ENCODE measurements at regions not wholly inside any gene's neighbourhood (a gene's known extent, or its start where the extent isn't known, plus 50 kb on each side); places are given as distances from the start of the nearest gene placed in this dataset.
"Not testable (repeated sequence)": the region's sequence is repeated elsewhere in the genome, so short reads cannot be mapped to it uniquely, and the experiment has no call there.

DNA sequence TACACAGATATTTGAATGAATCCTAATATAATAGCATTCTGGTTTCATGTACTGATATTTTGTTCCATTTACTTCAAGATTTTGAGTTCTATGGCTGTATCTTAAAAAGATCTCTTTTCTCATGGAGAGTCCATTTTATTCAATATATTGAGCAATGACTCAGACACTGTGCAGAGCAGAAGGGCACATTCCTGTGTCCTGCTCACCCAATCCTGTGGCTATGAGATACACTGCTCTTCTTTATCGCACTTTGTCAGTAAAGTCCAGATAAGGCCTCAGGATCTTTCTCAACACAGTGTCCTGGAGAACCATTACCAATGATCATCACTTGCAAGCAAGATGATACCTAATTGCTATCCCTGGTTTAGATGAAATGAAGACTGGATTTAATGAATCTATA, 155.0 kb downstream of the CYSLTR2 start:
- DNase-seq, result no peak

DNA sequence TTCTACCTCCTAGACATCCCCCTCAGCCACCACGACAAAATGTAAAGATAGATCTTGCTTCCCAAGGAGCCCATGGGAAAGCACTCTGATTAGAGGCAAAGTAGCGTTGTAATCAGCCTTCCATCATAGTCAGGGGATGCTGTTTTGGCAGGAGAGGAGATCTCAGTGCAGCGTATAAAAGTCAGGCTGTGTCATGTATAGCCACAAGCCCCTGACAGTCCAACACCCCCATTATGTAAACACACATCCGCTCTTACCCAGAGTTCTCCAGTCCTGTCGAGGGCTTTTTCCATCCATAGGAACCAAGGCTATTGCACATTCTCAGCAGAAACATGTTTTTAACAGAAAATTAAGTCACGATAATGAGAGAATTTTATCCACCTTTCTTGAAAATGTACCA, 156.3 kb downstream of the CYSLTR2 start:
- no peak for DNase-seq

DNA sequence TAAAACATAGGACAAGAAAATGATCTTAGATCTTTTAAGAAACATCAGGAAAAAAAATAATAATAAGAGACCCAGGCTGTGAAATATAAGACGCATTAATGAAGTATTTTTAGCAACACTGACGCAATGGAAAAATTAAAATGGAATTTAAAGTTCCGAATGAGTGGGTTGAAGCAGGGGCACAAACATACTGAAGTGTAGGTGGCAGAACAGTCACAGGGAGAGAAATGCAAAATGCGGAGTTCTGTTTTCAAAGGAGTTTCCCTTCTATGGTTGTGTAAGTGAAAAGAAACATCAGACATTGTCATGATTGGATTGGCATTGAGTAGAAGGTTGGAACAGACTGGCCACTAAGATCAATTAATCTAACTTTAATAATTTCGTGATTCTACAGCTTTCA, 159.8 kb downstream of the CYSLTR2 start:
- no peak for DNase-seq

DNA sequence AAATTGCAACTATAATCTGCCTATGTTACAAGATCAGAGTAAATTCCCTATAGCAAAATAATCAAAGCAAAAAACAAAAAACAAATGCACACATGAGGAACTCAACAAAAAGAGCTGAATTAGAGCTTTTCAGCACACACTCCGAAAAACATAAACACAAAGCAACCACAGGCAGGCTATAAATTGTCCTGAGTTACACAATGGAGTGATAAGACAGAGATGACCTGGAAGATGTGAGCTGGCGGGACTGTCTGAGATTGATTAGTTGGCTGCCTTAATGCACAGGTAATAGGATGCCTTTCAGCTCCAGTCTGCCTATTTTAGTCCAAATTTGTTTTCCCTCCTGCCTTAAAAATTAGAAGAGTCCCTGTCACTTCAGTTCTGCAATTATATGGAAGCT, 159.0 kb upstream of the FNDC3A start:
- no peak for DNase-seq

DNA sequence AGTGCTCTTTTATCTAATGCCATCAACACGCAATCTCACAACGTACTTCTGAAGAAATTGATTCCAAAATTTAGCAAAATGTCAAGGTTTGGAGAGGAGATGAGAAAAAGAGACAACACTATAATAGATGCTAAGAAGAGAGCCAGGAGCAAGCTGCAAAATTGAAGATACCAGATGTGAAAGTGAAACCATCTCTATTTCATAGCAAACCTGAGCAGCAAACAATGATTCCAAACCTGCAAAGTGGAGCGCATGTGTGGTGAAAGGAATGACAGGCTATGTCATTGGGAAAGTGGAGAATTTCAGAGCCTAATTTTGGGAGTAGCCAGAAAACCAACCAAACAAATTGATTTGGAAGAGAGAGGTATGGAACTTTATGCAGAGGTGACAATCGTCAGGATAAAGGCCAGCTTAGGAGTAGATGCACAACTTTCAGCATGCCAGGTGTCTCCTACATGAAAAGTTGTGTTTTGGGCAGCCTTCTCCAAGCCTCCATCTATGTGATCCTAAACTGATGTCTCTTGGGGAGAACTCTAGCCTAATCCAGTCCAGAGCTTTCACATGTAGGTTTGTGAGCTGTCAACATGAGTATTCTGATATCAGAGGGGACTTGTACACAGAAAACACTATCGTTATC, 158.4 kb upstream of the FNDC3A start:
- DNase-seq, result peak; percentile 30

DNA sequence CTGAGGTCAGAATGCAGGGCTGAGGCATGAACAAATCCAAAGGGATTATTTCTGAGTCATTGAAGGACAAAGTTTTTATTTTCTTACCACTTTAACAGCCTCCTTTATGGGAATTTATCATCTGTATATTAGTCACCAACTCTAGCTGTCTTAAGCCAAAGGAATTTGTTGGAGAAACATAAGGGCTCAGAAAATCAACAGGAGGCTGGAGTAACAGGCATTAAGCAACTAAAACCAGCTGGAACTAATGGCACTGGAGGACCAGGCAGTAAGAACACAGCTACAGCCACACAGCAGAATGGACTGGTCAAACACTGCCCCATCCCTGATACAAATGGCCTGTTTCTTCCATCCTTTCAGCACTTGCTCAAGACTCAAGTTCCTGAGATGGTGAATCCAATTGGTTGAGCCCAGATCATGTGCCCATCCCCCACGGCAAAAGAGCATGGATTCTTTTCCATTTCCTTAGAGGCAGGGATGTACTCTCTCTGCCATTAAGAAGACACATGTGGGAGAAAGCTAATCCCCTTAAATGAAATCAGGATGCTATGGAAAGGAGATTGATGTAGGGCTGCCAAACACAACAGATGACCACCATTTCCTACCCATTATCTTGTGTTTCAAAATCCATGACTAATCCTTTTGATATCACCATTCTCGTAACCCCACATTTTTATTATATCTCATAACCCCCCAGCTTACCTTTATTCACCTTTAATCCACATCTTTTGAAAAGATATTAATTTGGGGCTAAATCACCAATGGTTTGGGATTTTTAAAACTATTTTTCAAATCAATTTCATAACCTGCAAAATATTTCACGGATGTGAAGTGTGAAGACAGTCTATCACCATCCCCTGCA, 157.0 kb upstream of the FNDC3A start:
- no peak for DNase-seq

DNA sequence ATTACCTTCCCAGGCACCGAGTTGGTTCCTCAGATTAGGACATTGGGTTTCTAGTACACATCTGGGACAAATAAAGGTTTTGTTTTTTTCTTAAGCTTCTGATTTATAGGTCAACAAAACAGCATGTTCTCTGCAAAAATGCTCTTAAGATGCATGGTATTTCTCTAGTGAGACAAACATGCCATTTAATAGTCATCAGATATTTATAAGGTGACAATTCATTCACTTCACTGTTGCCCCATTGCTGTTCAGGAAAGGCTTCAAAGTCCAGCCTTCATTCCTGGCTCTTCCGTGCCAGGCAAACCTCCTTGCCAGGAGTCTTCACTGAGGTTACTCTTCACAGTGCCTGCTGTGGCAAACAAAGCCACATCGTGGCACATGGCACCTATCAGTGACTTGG, 156.3 kb upstream of the FNDC3A start:
- no peak for DNase-seq

DNA sequence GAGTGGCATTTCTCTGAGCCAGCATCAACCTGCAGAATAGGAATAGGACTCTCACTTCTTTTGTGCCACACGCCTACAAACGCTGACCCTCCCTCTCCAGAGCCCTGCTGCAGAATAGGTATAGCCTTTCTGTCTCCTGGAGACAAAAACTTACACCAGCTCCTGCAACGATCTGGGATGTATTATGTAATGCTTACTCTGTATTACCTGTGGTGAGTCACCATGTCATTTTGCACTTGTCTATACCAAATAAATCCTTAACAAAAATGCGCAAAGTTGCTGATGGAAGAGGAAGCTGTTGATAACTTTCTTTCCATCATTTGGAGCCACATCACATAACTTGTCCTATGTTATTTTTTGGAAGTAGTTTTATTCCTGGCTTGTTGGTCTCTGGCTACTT, 155.8 kb upstream of the FNDC3A start:
- no peak for DNase-seq

DNA sequence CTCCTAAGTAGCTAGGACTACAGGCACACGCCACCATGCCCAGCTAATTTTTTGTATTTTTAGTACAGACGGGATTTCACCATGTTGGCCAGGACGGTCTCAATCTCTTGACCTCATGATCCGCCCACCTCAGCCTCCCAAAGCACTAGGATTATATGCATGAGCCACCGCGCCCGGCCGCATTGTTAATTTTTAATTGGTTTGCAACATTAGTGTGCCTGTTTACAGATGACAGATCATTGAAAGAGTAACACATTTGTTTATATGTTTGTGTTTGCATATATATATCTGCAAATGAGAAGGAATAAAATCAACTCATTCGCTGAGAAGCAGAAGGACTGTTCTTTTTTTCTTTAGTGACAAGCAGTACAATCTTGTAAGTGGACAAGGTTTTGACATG, 152.2 kb upstream of the FNDC3A start:
- not testable (repeated sequence) for DNase-seq

DNA sequence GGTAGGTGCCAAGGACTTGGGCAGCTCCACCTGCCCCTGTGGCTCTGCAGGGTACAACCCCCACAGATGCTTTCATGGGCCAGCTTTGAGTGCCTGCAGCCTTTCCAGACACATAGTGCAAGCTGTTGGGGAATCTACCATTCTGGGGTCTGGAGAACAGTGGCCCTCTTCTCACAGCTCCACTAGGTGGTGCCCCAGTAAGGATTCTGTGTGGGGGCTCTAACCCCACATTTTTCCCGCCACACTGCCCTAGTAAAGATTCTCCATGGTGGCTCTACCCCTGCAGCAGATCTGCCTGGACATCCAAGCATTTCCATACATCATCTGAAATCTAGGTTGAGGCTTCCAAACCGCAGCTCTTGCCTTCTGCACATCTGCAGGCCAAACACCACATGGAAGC, 149.7 kb upstream of the FNDC3A start:
- no peak for DNase-seq

DNA sequence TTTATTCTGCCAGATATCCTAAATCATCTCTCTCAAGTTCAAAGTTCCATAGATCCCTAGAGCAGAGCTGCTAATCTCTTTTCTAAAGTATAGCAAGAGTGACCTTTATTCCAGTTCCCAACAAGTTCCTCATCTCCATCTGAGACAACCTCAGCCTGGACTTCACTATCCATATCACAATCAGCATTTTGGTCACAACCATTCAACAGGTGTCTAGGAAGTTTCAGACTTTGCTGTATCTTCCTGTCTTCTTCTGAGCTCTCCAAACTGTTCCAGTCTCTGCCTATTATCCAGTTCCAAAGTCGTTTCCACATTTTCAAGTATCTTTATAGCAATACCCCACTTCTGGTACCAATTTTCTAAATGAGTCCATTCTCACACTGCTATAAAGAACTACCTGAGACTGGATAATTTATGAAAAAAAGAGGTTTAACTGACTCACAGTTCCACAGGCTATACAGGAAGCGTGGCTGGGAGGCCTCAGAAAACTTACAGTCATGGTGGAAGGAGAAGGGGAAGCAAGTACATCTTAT, 148.7 kb upstream of the FNDC3A start:
- not testable (repeated sequence) for DNase-seq

DNA sequence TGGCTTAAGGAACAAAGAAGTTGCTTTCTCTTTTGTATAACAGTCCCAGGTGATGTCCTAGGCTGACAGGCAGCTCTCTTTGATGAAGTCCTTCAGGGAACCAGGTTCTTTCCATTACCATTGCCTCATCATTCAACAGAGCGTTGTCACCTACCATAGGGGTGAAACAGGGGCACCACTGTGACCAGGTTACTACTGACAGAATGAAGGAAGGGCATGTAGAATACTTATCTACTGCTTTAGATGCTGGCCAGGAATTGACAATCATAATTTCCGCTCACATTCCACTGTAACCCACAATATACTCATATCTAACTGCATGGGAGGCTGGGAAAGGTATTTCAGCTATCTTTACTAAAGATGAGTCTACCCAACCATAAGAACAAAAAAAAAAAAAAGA, 148.0 kb upstream of the FNDC3A start:
- DNase-seq, result no peak

DNA sequence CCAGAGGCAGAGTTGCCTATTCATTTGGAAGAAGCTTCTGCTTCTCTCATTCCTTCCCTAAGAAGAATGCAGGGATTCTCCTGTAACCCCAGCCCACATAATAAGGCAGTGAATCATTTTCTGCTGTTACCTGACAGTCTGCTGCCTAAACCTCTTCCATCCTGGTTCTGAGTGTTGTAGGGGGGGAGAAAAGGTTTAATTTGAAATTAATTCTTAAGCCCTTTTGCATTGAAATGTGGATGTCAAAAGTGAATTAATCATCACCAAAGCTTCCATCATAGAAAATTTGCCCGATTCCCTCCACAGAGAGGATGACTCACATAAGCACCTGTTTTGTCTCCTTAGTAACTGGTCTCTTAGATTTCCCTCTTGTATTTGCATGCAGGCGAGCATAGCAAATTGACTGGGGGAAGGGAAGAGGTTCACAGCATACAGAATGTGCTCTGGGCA, 146.7 kb upstream of the FNDC3A start:
- DNase-seq, result no peak

DNA sequence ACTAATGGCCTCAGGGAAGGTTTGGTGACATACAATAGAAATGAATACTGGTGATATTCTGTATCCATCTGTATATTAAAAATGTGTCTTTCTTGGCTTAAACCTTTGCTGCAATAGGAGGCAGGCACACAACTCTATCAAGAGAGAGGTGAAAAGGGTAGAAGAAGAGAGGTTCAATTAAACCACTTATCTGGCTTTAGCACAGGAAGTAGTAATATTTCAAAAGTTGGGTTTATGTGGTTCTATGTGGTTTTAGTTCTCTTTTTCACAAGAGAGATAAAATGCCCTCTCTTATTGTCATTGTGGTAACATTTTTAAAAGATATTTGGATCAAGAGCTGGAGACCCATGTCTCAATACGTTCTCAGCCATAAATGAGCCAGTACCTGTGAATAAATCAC, 146.2 kb upstream of the FNDC3A start:
- no peak for DNase-seq

DNA sequence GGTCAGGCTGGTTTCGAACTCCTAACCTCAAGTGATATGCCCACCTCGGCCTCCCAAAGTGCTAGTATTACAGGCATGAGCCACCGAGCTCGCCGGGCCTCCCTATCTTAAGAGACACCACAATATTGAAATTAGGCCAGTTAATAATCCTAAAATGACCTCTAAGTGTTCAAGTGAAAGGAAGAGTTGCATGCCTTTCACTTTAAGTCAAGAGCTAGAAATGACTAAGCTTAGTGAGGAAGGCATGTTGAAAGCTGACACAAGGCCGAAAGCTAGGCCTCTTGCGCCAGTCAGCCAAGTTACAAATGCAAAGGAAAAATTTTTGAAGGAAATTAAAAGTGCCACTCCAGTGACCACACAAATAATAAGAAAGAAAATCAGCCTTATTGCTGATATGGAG, 144.5 kb upstream of the FNDC3A start:
- no peak for DNase-seq

DNA sequence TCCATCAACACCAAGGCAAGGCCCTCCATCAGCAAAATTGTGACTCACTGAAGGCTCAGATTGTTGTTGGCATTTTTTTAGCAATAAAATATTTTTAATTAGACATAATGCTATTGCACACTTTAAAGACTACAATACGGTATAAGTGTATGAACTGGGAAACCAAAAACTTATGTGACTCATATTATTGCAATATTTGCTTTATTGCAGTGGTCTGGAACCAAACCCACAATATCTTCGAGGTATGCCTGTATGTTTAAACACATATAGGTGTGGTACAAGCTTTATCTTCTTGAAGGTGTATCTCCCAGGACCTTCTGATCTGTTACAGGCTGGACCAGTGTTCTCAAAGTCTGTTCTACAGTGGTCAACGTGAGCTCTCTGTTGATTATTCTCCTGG, 142.3 kb upstream of the FNDC3A start:
- DNase-seq, result no peak

DNA sequence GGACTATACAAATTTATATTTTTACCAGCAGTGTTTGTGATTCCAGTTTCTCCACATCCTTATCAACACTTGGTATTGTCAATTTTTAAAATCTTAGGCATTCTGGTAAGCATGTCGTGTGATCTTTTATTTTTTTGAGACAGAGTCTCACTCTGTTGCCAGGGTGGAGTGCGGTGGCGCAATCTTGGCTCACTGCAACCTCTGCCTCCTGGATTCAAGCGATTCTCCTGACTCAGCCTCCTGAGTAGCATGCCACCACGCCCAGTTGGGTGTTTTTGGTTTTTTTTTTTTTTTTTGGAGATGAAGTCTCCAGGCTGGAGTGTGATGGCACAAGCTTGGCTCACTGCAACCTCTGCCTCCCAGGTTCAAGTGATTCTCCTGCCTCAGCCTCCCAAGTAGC, 140.4 kb upstream of the FNDC3A start:
- DNase-seq, result not testable (repeated sequence)

DNA sequence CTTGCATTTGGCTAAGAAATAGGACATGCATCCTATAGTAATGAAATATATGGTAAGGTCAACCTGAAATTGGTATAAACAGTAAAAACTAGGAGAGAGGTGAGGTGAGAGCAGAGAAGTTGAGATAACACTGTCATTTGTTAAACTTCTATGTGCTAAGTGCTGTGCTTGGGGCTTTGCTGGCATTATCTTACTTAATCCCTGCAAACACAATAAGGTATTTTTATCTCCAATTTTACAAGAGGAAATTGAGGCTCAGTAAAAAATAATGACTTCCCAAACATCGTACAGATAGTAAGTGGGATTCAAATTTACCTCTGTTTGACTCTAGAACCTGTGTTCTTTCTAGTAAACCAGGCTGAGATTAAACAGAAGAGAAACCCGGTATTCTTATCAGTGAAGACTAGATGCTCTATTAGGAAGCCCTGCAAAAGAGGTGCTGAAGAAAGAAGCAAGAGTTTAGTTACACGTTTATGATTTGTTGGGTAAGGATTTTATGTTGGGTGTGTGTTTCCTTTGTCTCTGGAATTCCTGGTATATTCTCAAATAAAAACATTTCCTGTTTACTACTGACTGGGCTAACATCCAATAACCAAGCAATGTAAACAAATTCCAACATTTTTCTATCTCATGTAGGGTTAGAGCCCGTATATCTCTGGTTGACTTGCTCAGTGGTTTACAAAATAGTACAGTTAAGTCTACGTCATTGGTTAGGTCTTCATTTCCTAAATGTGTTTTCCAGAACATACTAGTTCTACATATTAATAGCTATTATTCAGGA, 137.3 kb upstream of the FNDC3A start:
- DNase-seq, result no peak

DNA sequence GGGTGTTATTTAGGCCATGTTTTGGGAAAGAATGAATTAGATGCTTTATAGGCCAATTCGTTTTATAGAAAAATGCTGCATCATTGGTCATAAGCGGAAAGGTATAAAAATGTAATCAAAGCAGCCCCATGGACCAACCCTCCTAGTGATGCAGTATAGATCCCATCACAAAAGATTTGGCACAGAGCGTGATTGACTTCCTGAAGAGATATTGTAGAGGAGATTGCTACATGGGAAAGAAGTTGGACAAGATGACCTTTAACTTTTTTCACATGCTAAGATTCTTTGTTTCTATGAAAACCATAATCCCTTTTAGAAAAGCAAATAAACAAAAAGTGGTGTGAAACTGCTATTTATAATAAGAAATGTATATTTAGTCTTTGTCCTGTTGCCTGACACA, 136.5 kb upstream of the FNDC3A start:
- no peak for DNase-seq

DNA sequence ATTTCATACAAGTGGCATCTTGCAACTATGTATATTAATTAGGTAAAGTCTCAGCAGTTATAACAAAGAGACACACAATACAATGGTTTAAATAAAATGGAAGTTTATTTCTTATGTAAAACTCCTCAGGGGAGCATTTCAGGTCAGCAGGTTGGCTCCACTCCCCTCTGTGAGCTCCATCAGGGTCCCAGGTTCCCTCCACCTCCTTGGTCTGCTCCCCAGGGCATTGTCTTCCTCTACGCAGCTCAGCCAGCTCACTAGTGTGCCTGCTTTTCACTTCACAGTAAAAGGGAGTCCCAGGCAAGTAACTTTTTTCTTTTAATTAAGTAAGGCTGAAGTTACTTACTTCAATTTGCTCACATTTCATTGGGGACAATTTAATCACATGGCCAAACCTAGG, 135.3 kb upstream of the FNDC3A start:
- DNase-seq, result no peak

DNA sequence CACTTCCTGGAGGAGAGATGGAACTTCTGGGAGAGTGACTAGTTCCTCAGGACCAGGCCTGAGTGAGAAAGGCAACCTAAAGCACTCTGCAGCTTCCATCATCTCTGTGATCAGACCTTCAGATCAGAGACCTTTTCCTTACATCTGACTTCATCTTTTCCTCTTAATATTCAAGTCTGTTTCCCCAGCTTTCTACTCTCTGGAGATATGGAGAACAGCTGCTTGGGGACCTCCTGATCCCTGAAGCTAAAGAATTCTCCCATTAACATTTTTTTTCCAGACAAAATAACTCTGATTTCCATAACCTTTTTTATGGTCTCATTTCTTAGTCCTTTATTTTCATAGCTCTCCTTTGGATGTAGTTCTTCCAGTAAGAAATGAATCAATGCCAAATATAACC, 133.4 kb upstream of the FNDC3A start:
- DNase-seq, result no peak

DNA sequence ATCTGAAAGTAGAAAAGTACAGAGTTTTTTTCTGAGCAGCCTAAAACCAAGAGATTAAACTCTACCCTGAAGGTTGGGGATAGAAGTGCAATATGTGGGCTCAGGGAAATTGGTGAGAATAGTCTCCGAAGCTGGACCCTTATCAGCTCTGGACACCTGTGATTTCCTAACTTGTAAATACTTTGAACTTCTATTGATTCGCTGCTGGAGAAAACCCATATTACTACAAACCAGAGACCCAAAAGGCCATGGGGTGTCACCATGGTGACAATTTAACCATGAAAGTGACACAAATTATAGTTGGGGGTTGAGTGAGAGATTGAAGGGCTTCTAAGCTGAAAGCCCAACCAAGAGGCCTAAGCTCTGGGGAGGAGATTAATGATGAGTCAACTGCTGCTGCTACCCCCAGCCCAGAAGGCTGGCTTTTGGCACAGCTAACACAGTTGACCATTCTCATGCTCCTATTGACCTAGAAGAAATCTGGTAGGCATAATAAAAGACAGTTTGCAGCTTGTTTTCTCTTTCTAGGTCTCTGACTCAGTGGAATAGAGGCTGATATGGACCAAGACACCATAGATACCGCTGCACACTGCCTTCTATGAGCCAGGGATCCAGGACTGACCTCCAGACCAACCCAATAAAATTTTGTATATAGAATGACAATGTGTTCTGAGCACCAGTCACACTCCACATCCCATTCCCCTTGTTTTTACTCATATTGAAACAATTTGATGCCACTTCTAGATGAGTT, 131.9 kb upstream of the FNDC3A start:
- no peak for DNase-seq

DNA sequence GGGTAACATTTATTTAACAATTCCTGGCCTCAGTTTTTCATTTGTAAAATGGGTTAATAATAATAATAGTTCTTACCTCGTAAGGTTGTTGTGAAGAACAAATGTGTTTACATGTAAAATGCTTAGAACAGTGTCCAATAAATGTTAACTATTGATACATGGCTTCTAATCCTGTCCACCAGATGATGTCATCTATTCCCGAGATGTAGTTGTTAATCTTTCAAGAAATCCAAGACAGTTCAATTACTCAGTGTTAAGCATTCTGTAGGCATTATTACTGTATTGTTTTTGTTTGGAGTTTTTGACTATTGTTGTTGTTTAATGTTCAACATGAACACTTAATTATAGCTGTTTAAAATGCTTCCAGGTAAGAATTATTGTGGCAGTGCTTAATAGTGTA, 131.0 kb upstream of the FNDC3A start:
- DNase-seq, result no peak
